Subcutaneous abdominal adipose tissue (tissue), 5 donors: ENCODE measurements at regions not wholly inside any gene's neighbourhood (a gene's known extent, or its start where the extent isn't known, plus 50 kb on each side); places are given as distances from the start of the nearest gene placed in this dataset.
"Not testable (repeated sequence)": the region's sequence is repeated elsewhere in the genome, so short reads cannot be mapped to it uniquely, and the experiment has no call there.

ENCODE experiments used
- H3K27ac ChIP-seq: one replicate; pipeline ENCODE4 v1.7.0; 2013; ENCODE audit warnings: low read depth, mild to moderate bottlenecking, inconsistent platforms, low read length, moderate library complexity
- H3K27me3 ChIP-seq, 5 donors: one replicate each; pipeline ENCODE4 v1.7.0; 2013; ENCODE audit warnings: low read length in 5 of 5, inconsistent platforms in 1 of 5; ENCODE audit not compliant: control insufficient read depth in 5 of 5, insufficient read depth in 4 of 5
- H3K36me3 ChIP-seq, 5 donors: one replicate each; pipeline ENCODE4 v1.7.0; 2013; ENCODE audit warnings: low read length in 5 of 5; ENCODE audit not compliant: control insufficient read depth in 5 of 5, insufficient read depth in 5 of 5
- H3K4me1 ChIP-seq, 5 donors: one replicate each; pipeline ENCODE4 v1.7.0; 2013; ENCODE audit warnings: low read length in 5 of 5, mild to moderate bottlenecking in 3 of 5, moderate library complexity in 1 of 5; ENCODE audit not compliant: control insufficient read depth in 5 of 5, insufficient read depth in 5 of 5
- H3K4me3 ChIP-seq, 5 donors: one replicate each; pipeline ENCODE4 v1.7.0; 2013; ENCODE audit warnings: low read length in 5 of 5, low read depth in 1 of 5
- H3K9ac ChIP-seq, 5 donors: one replicate each; pipeline ENCODE4 v1.7.0; 2013; ENCODE audit warnings: low read length in 5 of 5, mild to moderate bottlenecking in 4 of 5, moderate library complexity in 3 of 5
- H3K9me3 ChIP-seq, 5 donors: one replicate each; pipeline ENCODE4 v1.7.0; 2013; ENCODE audit warnings: low read length in 5 of 5; ENCODE audit not compliant: control insufficient read depth in 5 of 5
- donor health status: healthy.
- donor health status: healthy.
- donor health status: healthy.
- donor health status: healthy.
- donor health status: healthy.

GRCh38 chrX:22795671-22796070 lies 204.1 kb upstream of the DDX53 start:
- Histone ChIP-seq H3K36me3 (no peaks in the 10 kb centered on the region), H3K27ac (no peak overlapping the region), H3K4me3 (no peak overlapping the region), H3K9me3 (no peaks in the 10 kb centered on the region), H3K9ac (no peak overlapping the region), H3K27me3 (peaks cover 0 to 4% (median 0%) of the 10 kb centered on the region in 5 donors), H3K4me1 (peaks cover 0 to 2% (median 0%) of the 10 kb centered on the region in 5 donors)

GRCh38 chrX:22800360-22800759 lies 199.4 kb upstream of the DDX53 start:
- H3K27ac ChIP-seq = no peak overlapping the region
- H3K4me1 ChIP-seq = peaks cover 0 to 2% (median 0%) of the 10 kb centered on the region in 5 donors
- H3K9me3 ChIP-seq = no peaks in the 10 kb centered on the region
- peaks cover 0 to 4% (median 0%) of the 10 kb centered on the region in 5 donors for H3K27me3 ChIP-seq
- H3K36me3 ChIP-seq = no peaks in the 10 kb centered on the region
- no peak overlapping the region for H3K9ac ChIP-seq
- H3K4me3 ChIP-seq = no peak overlapping the region

DNA sequence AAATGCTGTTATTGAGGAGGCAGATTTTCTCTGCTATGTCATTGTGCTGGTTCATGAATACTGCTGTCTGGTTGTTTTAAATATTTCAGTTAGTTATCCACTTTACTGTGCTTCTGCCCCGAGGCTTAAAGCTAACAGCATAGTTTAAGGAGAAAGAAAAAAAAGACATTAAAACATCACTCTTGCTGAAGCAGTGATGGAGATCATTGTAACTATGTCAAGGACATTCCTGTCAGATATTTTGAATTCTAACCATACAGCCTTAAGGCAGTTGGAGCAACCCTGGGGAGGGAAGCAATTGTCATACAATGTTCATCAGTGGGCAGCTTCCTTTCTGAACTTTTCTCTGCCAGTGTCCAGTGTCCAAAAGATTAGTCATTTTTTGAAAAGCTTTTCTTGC lies 199.0 kb upstream of the DDX53 start:
- no peaks in the 10 kb centered on the region for H3K9me3 ChIP-seq

DNA sequence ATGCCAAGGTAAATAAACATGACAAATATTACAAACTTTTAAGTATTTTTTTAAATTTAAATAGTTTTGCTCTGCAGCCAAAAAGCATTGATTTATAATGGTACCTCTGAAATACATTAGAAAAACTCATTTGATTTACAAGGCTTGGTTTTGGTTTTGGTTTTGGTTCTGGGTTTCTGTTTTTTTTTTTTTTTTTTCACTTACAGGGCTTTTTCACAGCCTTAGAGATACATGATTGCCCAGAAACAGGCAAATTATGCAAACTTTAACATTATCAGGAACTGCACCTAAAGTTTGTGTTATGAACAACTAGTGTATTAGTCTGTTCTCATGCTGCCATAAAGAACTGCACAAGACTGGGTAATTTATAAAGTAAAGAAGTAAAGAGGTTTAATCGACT lies 196.4 kb upstream of the DDX53 start:
- Histone ChIP-seq H3K27me3 (peaks cover 0 to 4% (median 0%) of the 10 kb centered on the region in 5 donors), H3K36me3 (no peaks in the 10 kb centered on the region), H3K27ac (no peak overlapping the region), H3K4me1 (peaks cover 0 to 2% (median 0%) of the 10 kb centered on the region in 5 donors), H3K9me3 (no peaks in the 10 kb centered on the region), H3K9ac (no peak overlapping the region), H3K4me3 (no peak overlapping the region)

More for the DNA sequence above, 199.0 kb upstream of the DDX53 start:
- H3K27ac ChIP-seq = no peak overlapping the region
- peaks cover 0 to 4% (median 0%) of the 10 kb centered on the region in 5 donors for H3K27me3 ChIP-seq
- no peak overlapping the region for H3K9ac ChIP-seq
- H3K4me3 ChIP-seq = no peak overlapping the region
- no peaks in the 10 kb centered on the region for H3K36me3 ChIP-seq
- H3K4me1 ChIP-seq = peaks cover 0 to 2% (median 0%) of the 10 kb centered on the region in 5 donors

- Histone ChIP-seq H3K4me3 (no peak overlapping the region), H3K9ac (no peak overlapping the region), H3K9me3 (no peaks in the 10 kb centered on the region), H3K27ac (no peak overlapping the region), H3K27me3 (no peaks in the 10 kb centered on the region), H3K4me1 (no peaks in the 10 kb centered on the region), H3K36me3 (no peaks in the 10 kb centered on the region)
Observed at GRCh38 chrX:22810876-22811275, 188.9 kb upstream of the DDX53 start.

DNA sequence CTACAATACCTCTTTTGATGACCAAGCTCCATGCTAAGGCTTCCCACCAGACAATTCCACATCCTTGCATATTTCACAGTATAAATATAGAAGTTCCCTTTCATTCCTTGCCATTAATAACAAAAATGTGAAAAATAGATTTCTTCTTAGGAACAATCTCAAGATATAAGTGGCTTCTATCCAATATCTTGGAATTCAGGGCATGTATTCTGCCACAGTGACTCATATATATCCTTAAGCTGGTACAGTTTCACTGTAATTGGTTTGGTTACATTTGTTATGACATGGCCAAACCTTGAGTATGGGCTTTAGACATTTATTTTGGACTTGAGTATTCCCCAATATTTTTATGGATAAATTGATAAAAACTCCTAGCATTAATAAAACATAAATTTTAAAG lies 181.7 kb upstream of the DDX53 start:
- Histone ChIP-seq H3K9me3 (no peaks in the 10 kb centered on the region), H3K36me3 (no peaks in the 10 kb centered on the region), H3K9ac (no peak overlapping the region), H3K4me1 (no peaks in the 10 kb centered on the region), H3K27ac (no peak overlapping the region), H3K4me3 (no peak overlapping the region), H3K27me3 (no peaks in the 10 kb centered on the region)

DNA sequence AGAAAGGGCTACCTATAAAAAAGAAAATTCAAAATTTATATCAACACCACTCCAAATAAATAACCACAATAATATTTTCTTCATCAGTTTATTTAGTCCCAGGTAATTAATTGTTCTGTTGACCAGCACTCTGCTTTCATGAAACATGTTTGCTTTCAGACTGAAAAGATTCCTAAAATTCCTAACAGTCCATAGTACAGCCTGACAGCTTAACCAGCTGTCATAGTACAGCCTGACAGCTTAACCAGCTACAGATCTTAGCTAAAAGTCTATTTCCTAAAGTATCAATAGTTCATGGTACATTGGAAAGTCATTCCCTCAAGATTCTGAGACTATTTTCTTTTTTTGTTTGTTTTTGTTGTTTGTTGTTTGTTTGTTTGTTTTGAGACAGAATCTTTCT lies 144.1 kb upstream of the DDX53 start:
- Histone ChIP-seq H3K36me3 (no peaks in the 10 kb centered on the region), H3K9ac (no peak overlapping the region), H3K27ac (no peak overlapping the region), H3K9me3 (peaks cover 0 to 8% (median 3%) of the 10 kb centered on the region in 5 donors), H3K27me3 (peaks cover 0 to 1% (median 0%) of the 10 kb centered on the region in 5 donors), H3K4me1 (no peaks in the 10 kb centered on the region), H3K4me3 (no peak overlapping the region)

DNA sequence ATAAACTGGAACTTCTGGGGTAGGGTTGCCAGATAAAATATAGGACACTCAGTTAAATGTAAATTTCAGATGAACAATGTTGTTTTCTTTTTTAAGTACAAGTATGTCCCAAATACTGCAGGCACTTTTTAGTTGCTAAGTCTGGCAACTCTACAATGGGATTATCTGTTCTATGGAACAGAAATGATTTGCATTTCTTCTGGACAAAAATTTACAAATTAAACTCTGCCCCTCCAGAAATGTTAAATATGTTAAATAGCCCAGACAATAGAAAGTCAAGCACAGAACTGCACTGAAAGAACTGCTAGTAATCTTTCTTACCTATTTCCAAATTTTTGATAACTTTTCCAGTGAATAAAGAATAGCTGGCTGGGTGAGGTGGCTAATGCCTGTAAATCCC lies 140.1 kb upstream of the DDX53 start:
- H3K27me3 ChIP-seq = no peaks in the 10 kb centered on the region
- H3K9me3 ChIP-seq = peaks cover 0 to 1% (median under 1%) of the 10 kb centered on the region in 5 donors
- H3K27ac ChIP-seq = no peak overlapping the region
- no peak overlapping the region for H3K9ac ChIP-seq
- H3K4me3 ChIP-seq = no peak overlapping the region
- no peaks in the 10 kb centered on the region for H3K4me1 ChIP-seq
- H3K36me3 ChIP-seq = no peaks in the 10 kb centered on the region

DNA sequence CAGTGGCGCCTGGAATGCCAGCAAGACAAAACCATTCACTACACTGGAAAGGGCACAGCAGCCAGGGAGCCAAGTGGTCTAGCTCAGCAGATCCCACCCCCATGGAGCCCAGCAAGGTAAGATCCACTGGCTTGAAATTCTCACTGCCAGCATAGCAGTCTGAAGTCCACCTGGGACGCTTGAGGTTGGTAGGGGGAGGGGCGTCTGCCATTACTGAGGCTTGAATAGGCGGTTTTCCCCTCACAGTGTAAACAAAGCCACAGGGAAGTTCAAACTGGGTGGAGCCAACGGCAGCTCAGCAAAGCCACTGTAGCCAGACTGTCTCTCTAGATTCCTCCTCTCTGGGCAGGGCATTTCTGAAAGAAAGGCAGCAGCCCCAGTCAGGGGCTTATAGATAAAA lies 133.0 kb upstream of the DDX53 start:
- H3K27me3 ChIP-seq, H3K4me1 ChIP-seq: not testable (repeated sequence)

DNA sequence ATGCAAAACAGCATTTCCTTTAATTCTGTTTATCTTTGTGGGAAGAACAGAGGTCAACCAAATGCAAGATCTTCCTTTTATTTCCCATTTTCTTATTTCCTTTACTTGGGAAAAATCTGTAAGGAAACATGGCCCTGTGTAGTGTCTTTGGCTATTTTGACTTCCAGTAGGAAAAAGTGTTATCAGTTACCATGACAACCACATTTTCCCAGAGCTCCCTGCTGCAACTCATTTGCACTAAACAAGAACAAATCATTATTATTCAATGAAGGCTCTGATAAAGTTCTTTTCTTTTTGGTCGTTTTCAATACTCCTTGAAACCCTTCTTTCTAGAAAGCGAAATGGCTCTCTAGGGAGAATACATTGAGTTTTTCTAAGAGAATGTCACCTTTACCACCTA lies 117.2 kb upstream of the DDX53 start:
- H3K9ac ChIP-seq = no peak overlapping the region

More for the DNA sequence above, 133.0 kb upstream of the DDX53 start:
- H3K36me3 ChIP-seq, H3K27ac ChIP-seq, H3K9ac ChIP-seq, H3K4me3 ChIP-seq: not testable (repeated sequence)
- H3K9me3 ChIP-seq = peaks cover 0 to 11% (median 2%) of the 10 kb centered on the region in 5 donors

GRCh38 chrX:22889819-22890218 lies 109.9 kb upstream of the DDX53 start:
- no peaks in the 10 kb centered on the region for H3K9me3 ChIP-seq
- H3K4me3 ChIP-seq = no peak overlapping the region
- H3K27ac ChIP-seq = no peak overlapping the region
- no peak overlapping the region for H3K9ac ChIP-seq
- H3K4me1 ChIP-seq = peaks cover 0 to 4% (median 0%) of the 10 kb centered on the region in 5 donors
- H3K36me3 ChIP-seq = no peaks in the 10 kb centered on the region
- peaks cover 0 to 3% (median 0%) of the 10 kb centered on the region in 5 donors for H3K27me3 ChIP-seq

More for the DNA sequence above, 117.2 kb upstream of the DDX53 start:
- H3K27me3 ChIP-seq = no peaks in the 10 kb centered on the region
- no peak overlapping the region for H3K27ac ChIP-seq
- H3K36me3 ChIP-seq = no peaks in the 10 kb centered on the region
- no peaks in the 10 kb centered on the region for H3K4me1 ChIP-seq
- H3K4me3 ChIP-seq = no peak overlapping the region
- no peaks in the 10 kb centered on the region for H3K9me3 ChIP-seq
